AG09309 (cell line): ENCODE measurements at regions not wholly inside any gene's neighbourhood (a gene's known extent, or its start where the extent isn't known, plus 50 kb on each side); places are given as distances from the start of the nearest gene placed in this dataset.

Experiments used
- DNase-seq: peaks from one replicate; pipeline ENCODE4 v3.0.0-alpha.2; 2010; ENCODE audit warnings: low read depth
- H3K4me3 ChIP-seq: 2 replicates; pipeline ENCODE4 v1.5.1; 2011; ENCODE audit warnings: mild to moderate bottlenecking, low read depth, low read length, moderate library complexity; ENCODE audit not compliant: control insufficient read depth
- CTCF ChIP-seq: IDR thresholded peaks from 2 replicates; pipeline ENCODE4 v1.5.1; 2011; ENCODE audit warnings: mild to moderate bottlenecking, low read depth, low read length, inconsistent platforms; ENCODE audit not compliant: insufficient read depth, control insufficient read depth; ENCODE audit errors: missing control alignments

- DNase-seq, result no peak
- no peak overlapping the region for H3K4me3 ChIP-seq
- TF ChIP-seq CTCF, result no peak
Observed at GRCh38 chr1:114037962-114038816, 58.9 kb downstream of the OLFML3 start.
